Mucosa of descending colon (tissue), 3 donors: ENCODE measurements at regions not wholly inside any gene's neighbourhood (a gene's known extent, or its start where the extent isn't known, plus 50 kb on each side); places are given as distances from the start of the nearest gene placed in this dataset.

Experiments
- ATAC-seq: fragments of 200-7000 bp; cut with Tn5 transposase; one replicate; pipeline ENCODE4 v1.9.1; 2020; ENCODE audit warnings: mild to moderate bottlenecking, moderate library complexity
- DNase-seq, 3 donors: peaks; one replicate each; pipeline ENCODE4 v3.0.0-alpha.2; 2020
- H3K36me3 ChIP-seq: fragments of 200-600 bp; one replicate; pipeline ENCODE4 v1.8.0; 2021; ENCODE audit warnings: low read depth, mild to moderate bottlenecking
- H3K4me1 ChIP-seq: fragments of 200-600 bp; one replicate; pipeline ENCODE4 v1.8.0; 2021; ENCODE audit warnings: low read depth, mild to moderate bottlenecking
- H3K4me3 ChIP-seq: fragments of 200-600 bp; one replicate; pipeline ENCODE4 v1.8.0; 2021; ENCODE audit warnings: mild to moderate bottlenecking
- H3K9me3 ChIP-seq: fragments of 200-600 bp; one replicate; pipeline ENCODE4 v1.8.0; 2021; ENCODE audit warnings: mild to moderate bottlenecking
- intact Hi-C, 2 donors: fragments of 100-400 bp; cut with DNase I in 1 of 2; cut with micrococcal nuclease in 1 of 2; formaldehyde crosslinking; loops; one replicate each; pipeline versions ENCODE4 v1.11.0 to v1.11.1; 2022; cut with DNase I, micrococcal nuclease
- TF ChIP-seq, protein P1 (sequence below): fragments of 200-600 bp; IDR thresholded peaks from one replicate; pipeline ENCODE4 v1.8.0; 2022; ENCODE audit warnings: antibody characterized with exemption, mild to moderate bottlenecking
- donor health status: DM: no; HTN: no; CAD: no; lungs with moderate emphysema.
- donor health status: DM: no; HTN: no; CAD: no.
- donor health status: DM: no; HTN: yes; CAD: no.

DNA sequence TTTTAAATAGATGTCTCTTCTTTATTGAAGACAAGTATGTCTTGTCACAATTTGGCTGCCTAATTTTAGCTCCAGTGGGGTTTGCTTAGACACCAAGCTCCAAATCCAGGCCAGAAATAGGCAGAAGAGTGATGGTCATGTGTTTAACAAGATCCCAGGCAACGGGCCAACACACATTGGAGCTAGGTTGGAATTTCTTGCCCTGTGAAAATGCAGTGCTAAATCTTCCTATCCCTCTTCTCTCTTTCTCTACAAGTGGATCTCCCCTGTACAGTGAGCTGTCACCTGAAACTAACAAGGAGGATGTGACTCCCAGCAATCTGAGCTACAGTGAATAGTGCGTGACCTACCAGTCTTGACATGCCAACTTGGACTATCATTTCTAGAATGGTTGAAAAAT lies 65.3 kb upstream of the VGLL2 start:
- ATAC-seq = no peak
- Histone ChIP-seq H3K4me1 (no peaks in the 10 kb centered on the region), H3K36me3 (no peaks in the 10 kb centered on the region), H3K4me3 (no peak overlapping the region), H3K9me3 (no peaks in the 10 kb centered on the region)
- no peak for DNase-seq
- TF ChIP-seq, protein P1, sequence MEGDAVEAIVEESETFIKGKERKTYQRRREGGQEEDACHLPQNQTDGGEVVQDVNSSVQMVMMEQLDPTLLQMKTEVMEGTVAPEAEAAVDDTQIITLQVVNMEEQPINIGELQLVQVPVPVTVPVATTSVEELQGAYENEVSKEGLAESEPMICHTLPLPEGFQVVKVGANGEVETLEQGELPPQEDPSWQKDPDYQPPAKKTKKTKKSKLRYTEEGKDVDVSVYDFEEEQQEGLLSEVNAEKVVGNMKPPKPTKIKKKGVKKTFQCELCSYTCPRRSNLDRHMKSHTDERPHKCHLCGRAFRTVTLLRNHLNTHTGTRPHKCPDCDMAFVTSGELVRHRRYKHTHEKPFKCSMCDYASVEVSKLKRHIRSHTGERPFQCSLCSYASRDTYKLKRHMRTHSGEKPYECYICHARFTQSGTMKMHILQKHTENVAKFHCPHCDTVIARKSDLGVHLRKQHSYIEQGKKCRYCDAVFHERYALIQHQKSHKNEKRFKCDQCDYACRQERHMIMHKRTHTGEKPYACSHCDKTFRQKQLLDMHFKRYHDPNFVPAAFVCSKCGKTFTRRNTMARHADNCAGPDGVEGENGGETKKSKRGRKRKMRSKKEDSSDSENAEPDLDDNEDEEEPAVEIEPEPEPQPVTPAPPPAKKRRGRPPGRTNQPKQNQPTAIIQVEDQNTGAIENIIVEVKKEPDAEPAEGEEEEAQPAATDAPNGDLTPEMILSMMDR = no peak
- intact Hi-C loops = no loop called here

DNA sequence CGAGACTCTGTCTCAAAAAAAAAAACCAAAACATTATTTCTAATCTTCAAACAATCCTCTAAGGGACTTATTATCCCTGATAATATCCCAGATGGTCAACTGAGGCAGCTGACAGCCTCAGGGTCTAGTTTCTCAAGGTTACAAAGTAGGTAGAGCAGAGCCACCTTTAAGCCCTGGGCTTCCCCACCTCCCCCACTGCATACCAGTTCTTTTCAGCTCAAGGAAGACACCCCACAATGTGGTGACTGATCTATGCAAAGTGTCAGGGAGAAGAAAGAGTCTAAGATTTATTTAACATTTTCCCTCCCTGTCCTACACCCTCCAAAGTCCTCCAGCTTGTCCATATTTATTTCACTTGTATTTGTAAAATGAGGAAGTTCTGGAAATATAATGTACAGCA lies 60.5 kb upstream of the VGLL2 start:
- intact Hi-C loops = no loop called here
- no peaks in the 10 kb centered on the region for H3K4me1 ChIP-seq
- ATAC-seq = no peak
- no peak for DNase-seq
- TF ChIP-seq, protein P1 = no peak
- no peaks in the 10 kb centered on the region for H3K36me3 ChIP-seq
- H3K4me3 ChIP-seq = no peak overlapping the region
- no peaks in the 10 kb centered on the region for H3K9me3 ChIP-seq

DNA sequence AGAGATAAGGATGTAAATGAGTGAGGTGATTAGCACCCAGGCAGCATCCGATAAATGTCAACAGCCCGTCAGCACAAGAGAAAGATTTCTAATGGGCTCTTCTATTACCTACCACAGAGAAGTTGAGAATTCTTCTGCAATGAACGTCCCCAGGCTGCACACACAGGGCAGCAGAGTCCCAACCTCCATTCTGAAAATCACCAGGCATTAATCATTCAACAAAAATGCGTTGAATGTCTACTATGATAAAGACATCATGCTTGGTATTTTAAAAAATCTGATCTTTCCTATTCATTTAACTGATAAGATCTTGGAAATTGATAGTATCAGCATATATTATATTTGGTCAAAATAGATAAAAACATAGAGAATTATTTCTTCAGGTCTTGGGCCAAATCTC lies 59.5 kb upstream of the VGLL2 start:
- Histone ChIP-seq H3K4me1 (no peaks in the 10 kb centered on the region), H3K9me3 (no peaks in the 10 kb centered on the region), H3K36me3 (no peaks in the 10 kb centered on the region), H3K4me3 (no peak overlapping the region)
- DNase-seq = no peak
- intact Hi-C loops = no loop called here
- no peak for ATAC-seq
- TF ChIP-seq, protein P1 = no peak

DNA sequence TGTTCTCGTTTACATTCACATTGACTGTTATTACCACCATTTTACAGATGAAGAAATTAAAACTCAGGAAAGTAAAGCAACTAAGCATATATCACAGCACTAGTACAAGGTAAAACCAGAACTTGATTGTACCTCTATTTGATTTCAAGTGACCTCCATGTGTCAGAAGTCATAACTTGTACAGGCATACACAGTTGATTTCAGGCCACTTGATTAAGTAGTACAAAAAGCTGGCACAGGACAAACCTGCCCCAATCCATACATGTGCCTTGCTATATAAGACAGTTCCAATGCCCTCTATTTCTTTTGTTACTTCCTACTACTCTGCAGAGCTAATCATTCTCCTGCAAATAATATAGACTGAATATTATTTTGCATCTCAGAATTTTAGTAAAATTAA lies 58.8 kb upstream of the VGLL2 start:
- DNase-seq (no peak), ATAC-seq (no peak)
- Histone ChIP-seq H3K36me3 (no peaks in the 10 kb centered on the region), H3K9me3 (no peaks in the 10 kb centered on the region), H3K4me1 (no peaks in the 10 kb centered on the region), H3K4me3 (no peak overlapping the region)
- TF ChIP-seq, protein P1 = no peak
- intact Hi-C loops = no loop called here

DNA sequence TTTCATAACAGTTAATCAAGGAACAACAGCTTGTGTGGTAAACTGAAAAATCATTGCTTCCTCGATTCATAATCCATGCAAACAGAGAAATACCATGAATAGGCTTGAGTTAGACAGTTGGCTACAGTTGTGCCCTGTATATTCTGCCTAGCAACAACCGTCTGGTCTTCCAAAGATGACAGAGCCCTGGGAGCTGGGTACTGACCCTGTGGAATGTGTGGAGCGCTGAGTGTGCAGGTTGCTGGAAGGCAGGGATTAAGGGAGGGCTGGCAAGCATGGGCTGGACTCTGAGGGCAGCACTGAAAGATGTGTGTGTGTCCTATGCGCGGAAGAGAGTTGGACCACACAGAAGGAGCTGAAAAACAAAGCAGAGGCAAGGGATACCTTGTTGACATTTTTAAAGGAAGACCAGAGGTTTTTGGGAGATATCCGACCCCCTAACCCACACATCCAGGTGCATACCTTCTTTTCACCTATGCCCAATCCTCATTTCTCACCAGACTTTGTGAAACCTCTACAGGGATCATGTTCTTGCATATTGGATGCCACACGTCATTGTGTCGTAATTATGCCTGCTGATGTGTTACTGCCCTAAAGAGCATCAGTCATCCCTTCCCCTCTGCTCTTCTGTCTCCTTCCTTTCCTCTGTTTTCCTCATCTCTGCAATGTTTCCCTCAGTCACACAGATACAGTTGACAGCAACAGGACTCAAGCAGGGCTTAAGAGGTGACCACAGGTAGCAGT lies 58.2 kb upstream of the VGLL2 start:
- Histone ChIP-seq H3K4me1 (no peaks in the 10 kb centered on the region), H3K4me3 (no peak overlapping the region), H3K36me3 (no peaks in the 10 kb centered on the region), H3K9me3 (no peaks in the 10 kb centered on the region)
- intact Hi-C loops = no loop called here
- ATAC-seq = no peak
- no peak for DNase-seq
- TF ChIP-seq, protein P1 = no peak

DNA sequence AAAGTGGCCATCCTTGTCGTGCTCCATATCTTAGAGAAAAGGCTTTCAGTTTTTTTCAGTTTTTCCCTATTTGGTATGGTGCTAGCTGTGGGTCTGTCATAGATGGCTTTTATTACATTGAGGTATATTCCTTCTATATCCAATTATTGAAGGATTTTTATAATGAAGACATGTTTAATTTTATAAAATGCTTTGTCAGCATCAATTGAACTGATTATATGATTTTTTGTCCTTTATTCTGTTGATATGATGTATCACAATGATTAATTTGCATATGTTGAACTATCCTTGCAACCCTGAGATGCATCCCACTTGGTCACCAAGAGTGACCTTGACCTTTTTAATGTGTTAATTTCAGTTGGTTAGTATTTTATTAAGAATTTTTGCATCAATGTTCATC lies 55.1 kb upstream of the VGLL2 start:
- no peak for ATAC-seq
- intact Hi-C loops = no loop called here
- H3K4me3 ChIP-seq = no peak overlapping the region
- H3K36me3 ChIP-seq = no peaks in the 10 kb centered on the region
- no peaks in the 10 kb centered on the region for H3K9me3 ChIP-seq
- TF ChIP-seq, protein P1 = no peak
- no peaks in the 10 kb centered on the region for H3K4me1 ChIP-seq
- no peak for DNase-seq
